Head of caudate nucleus (tissue), 42 donors: ENCODE measurements at regions not wholly inside any gene's neighbourhood (a gene's known extent, or its start where the extent isn't known, plus 50 kb on each side); places are given as distances from the start of the nearest gene placed in this dataset.

ENCODE experiments used
- DNase-seq, 42 donors: peaks; one replicate each; pipeline versions ENCODE4 v3.0.0 to v3.0.0-alpha.2; 2020 to 2021; ENCODE audit warnings: mixed read lengths in 7 of 42
- intact Hi-C: fragments of 100-400 bp; cut with DNase I; formaldehyde crosslinking; loops from one replicate; pipeline ENCODE4 v1.15.0; 2022

GRCh38 chr2:41644936-41645335 lies 402.9 kb upstream of the PKDCC start:
- DNase-seq = no peak
- intact Hi-C loops = no loop called here

- intact Hi-C loops = no loop called here
- peak in 1 of 42 donors; percentile 31 for DNase-seq
These were observed 400.3 kb upstream of the PKDCC start for GRCh38 chr2:41647468-41648050.

- DNase-seq = no peak
- intact Hi-C loops = no loop called here
These were observed 390.6 kb upstream of the PKDCC start for GRCh38 chr2:41657226-41657625.

GRCh38 chr2:41659758-41660157 lies 388.1 kb upstream of the PKDCC start:
- no peak for DNase-seq
- intact Hi-C loops = no loop called here

- intact Hi-C loops = no loop called here
- no peak for DNase-seq
These were observed 385.4 kb upstream of the PKDCC start for GRCh38 chr2:41662461-41662860.

GRCh38 chr2:41663056-41663455 lies 384.8 kb upstream of the PKDCC start:
- intact Hi-C loops = no loop called here
- DNase-seq = no peak

- intact Hi-C loops = no loop called here
- peak in 4 of 42 donors; percentile 2 to 26 (median 8) for DNase-seq
These were observed 379.3 kb upstream of the PKDCC start for GRCh38 chr2:41668529-41668928.

GRCh38 chr2:41678639-41679038 lies 369.2 kb upstream of the PKDCC start:
- intact Hi-C loops = no loop called here
- no peak for DNase-seq

- no peak for DNase-seq
- intact Hi-C loops = no loop called here
These were observed 361.7 kb upstream of the PKDCC start for GRCh38 chr2:41686156-41686555.

- no peak for DNase-seq
- intact Hi-C loops = no loop called here
These were observed 356.3 kb upstream of the PKDCC start for GRCh38 chr2:41691561-41691960.

GRCh38 chr2:41694536-41695049 lies 353.2 kb upstream of the PKDCC start:
- no peak for DNase-seq
- intact Hi-C loops = no loop called here

- intact Hi-C loops = no loop called here
- DNase-seq = no peak
These were observed 352.4 kb upstream of the PKDCC start for GRCh38 chr2:41695198-41696113.

GRCh38 chr2:41697389-41697788 lies 350.4 kb upstream of the PKDCC start:
- intact Hi-C loops = no loop called here
- DNase-seq = no peak

- peak; percentile 52 to 83 (median 70) for DNase-seq
- intact Hi-C loops = no loop called here
These were observed 349.0 kb upstream of the PKDCC start for GRCh38 chr2:41698678-41699422.

- intact Hi-C loops = loop anchor here (10.0 kb wide), 1 partner anchor 1246 kb away; the partner anchor contains the start of gene SLC8A1
- no peak for DNase-seq
These were observed 346.6 kb upstream of the PKDCC start for GRCh38 chr2:41701231-41701630.

- no peak for DNase-seq
- intact Hi-C loops = loop anchor here (10.0 kb wide), 1 partner anchor 1248 kb away; the partner anchor contains the start of gene SLC8A1
These were observed 344.7 kb upstream of the PKDCC start for GRCh38 chr2:41703123-41703522.

- intact Hi-C loops = loop anchor here (10.0 kb wide), 1 partner anchor 1251 kb away; the partner anchor contains the start of gene SLC8A1
- peak in 7 of 42 donors; percentile 21 to 57 (median 25) for DNase-seq
These were observed 342.2 kb upstream of the PKDCC start for GRCh38 chr2:41705634-41706033.

- intact Hi-C loops = loop anchor here (10.0 kb wide), 1 partner anchor 1251 kb away; the partner anchor contains the start of gene SLC8A1
- peak in 1 of 42 donors; percentile 22 for DNase-seq
These were observed 341.5 kb upstream of the PKDCC start for GRCh38 chr2:41706286-41706685.

- intact Hi-C loops = loop anchor here (10.0 kb wide), 1 partner anchor 1253 kb away; the partner anchor contains the start of gene SLC8A1
- DNase-seq = no peak
These were observed 339.9 kb upstream of the PKDCC start for GRCh38 chr2:41707790-41708451.
